HG03196 (cell line): ENCODE measurements at regions not wholly inside any gene's neighbourhood (a gene's known extent, or its start where the extent isn't known, plus 50 kb on each side); places are given as distances from the start of the nearest gene placed in this dataset.

Experiments used
- ATAC-seq: cut with Tn5 transposase; IDR thresholded peaks from one replicate; pipeline ENCODE4 v1.9.1; 2021; ENCODE audit not compliant: unreplicated experiment

- no peak for ATAC-seq
Measured at GRCh38 chr17:77495575-77495974, 354.8 kb downstream of the SEC14L1 start.

- ATAC-seq: no peak
Measured at GRCh38 chr17:77496401-77496801, 355.6 kb downstream of the SEC14L1 start.

GRCh38 chr17:77496831-77497577, 356.2 kb downstream of the SEC14L1 start:
- no peak for ATAC-seq

- ATAC-seq: no peak
Measured at GRCh38 chr17:77497578-77497934, 356.8 kb downstream of the SEC14L1 start.

GRCh38 chr17:77498091-77498741, 357.4 kb downstream of the SEC14L1 start:
- ATAC-seq: no peak

GRCh38 chr17:77498791-77499698, 358.3 kb downstream of the SEC14L1 start:
- no peak for ATAC-seq

GRCh38 chr17:77499699-77500435, 359.1 kb downstream of the SEC14L1 start:
- ATAC-seq: no peak

GRCh38 chr17:77501101-77501566, 360.4 kb downstream of the SEC14L1 start:
- ATAC-seq: no peak

GRCh38 chr17:77501751-77502625, 361.2 kb downstream of the SEC14L1 start:
- no peak for ATAC-seq

- no peak for ATAC-seq
Measured at GRCh38 chr17:77502626-77503292, 362.0 kb downstream of the SEC14L1 start.

GRCh38 chr17:77503293-77503655, 362.5 kb downstream of the SEC14L1 start:
- no peak for ATAC-seq

- no peak for ATAC-seq
Measured at GRCh38 chr17:77503916-77504651, 363.3 kb downstream of the SEC14L1 start.

- no peak for ATAC-seq
Measured at GRCh38 chr17:77504652-77505155, 363.9 kb downstream of the SEC14L1 start.

- ATAC-seq: no peak
Measured at GRCh38 chr17:77505181-77505639, 364.4 kb downstream of the SEC14L1 start.

GRCh38 chr17:77506371-77506991, 365.7 kb downstream of the SEC14L1 start:
- no peak for ATAC-seq

- no peak for ATAC-seq
Measured at GRCh38 chr17:77507111-77507885, 366.5 kb downstream of the SEC14L1 start.

- no peak for ATAC-seq
Measured at GRCh38 chr17:77508047-77508715, 367.4 kb downstream of the SEC14L1 start.
